A673 (cell line): ENCODE measurements at regions not wholly inside any gene's neighbourhood (a gene's known extent, or its start where the extent isn't known, plus 50 kb on each side); places are given as distances from the start of the nearest gene placed in this dataset.

Source experiments
- EZH2 ChIP-seq: fragments of 200-600 bp; sonication (generic); IDR thresholded peaks from 2 replicates; pipeline ENCODE4 v1.6.1; 2017; ENCODE audit warnings: borderline replicate concordance, low read depth, mild to moderate bottlenecking, mixed read lengths, antibody characterized with exemption, low read length; ENCODE audit not compliant: poor library complexity, severe bottlenecking
- TF ChIP-seq, protein P1 (sequence below): fragments of 300-800, 200-600 bp; sonication (generic); conservative IDR thresholded peaks from 2 replicates; pipeline ENCODE4 v1.5.1; 2017; ENCODE audit warnings: low read depth, mild to moderate bottlenecking, antibody characterized with exemption, low read length, moderate library complexity, mixed read lengths

DNA sequence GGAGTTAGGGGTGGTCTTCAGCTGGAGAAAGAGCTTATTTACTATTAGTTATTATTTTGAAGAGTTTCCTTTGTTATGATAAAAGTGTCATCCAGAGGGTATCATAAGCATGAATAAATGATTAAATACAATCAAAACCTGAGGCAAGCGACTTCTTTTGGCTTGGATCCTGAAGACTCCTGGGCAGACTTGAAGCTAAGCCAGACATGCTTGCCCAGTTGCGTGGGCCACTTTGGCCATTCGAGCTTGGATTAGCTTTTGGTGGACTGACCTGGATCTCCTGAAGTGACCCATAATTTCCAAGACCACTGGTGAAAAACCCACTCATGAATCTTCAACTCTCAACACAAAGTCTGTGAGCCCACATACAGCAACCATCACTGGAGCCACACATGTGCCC lies 335.8 kb downstream of the NR2F1-AS1 start:
- TF ChIP-seq, protein P1, sequence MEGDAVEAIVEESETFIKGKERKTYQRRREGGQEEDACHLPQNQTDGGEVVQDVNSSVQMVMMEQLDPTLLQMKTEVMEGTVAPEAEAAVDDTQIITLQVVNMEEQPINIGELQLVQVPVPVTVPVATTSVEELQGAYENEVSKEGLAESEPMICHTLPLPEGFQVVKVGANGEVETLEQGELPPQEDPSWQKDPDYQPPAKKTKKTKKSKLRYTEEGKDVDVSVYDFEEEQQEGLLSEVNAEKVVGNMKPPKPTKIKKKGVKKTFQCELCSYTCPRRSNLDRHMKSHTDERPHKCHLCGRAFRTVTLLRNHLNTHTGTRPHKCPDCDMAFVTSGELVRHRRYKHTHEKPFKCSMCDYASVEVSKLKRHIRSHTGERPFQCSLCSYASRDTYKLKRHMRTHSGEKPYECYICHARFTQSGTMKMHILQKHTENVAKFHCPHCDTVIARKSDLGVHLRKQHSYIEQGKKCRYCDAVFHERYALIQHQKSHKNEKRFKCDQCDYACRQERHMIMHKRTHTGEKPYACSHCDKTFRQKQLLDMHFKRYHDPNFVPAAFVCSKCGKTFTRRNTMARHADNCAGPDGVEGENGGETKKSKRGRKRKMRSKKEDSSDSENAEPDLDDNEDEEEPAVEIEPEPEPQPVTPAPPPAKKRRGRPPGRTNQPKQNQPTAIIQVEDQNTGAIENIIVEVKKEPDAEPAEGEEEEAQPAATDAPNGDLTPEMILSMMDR, result no peak
- no peak for TF ChIP-seq EZH2
